Upper lobe of right lung (tissue), 1 donor: ENCODE measurements at regions not wholly inside any gene's neighbourhood (a gene's known extent, or its start where the extent isn't known, plus 50 kb on each side); places are given as distances from the start of the nearest gene placed in this dataset.

Experiments
- ATAC-seq: fragments of 200-7000 bp; cut with Tn5 transposase; one replicate; pipeline ENCODE4 v1.9.1; 2020; ENCODE audit warnings: mild to moderate bottlenecking, moderate library complexity
- DNase-seq: peaks from one replicate; pipeline ENCODE4 v3.0.0-alpha.2; 2020
- H3K27ac ChIP-seq: fragments of 200-600 bp; one replicate; pipeline ENCODE4 v1.8.0; 2022
- H3K27me3 ChIP-seq: fragments of 200-600 bp; one replicate; pipeline ENCODE4 v1.8.0; 2022; ENCODE audit warnings: mild to moderate bottlenecking
- H3K36me3 ChIP-seq: fragments of 200-600 bp; one replicate; pipeline ENCODE4 v1.8.0; 2022
- H3K4me1 ChIP-seq: fragments of 200-600 bp; one replicate; pipeline ENCODE4 v1.8.0; 2022
- H3K4me3 ChIP-seq: fragments of 200-600 bp; one replicate; pipeline ENCODE4 v1.8.0; 2022; ENCODE audit warnings: mild to moderate bottlenecking
- H3K9me3 ChIP-seq: fragments of 200-600 bp; one replicate; pipeline ENCODE4 v1.8.0; 2022
- CTCF ChIP-seq: fragments of 200-600 bp; IDR thresholded peaks from one replicate; pipeline ENCODE4 v1.8.0; 2022; ENCODE audit warnings: antibody characterized with exemption
- intact Hi-C: fragments of 100-400 bp; cut with DNase I; formaldehyde crosslinking; loops from one replicate; pipeline ENCODE4 v1.11.0; 2022
- donor health status: DM: no; HTN: yes; CAD: no; lungs with severe emphysema.

DNA sequence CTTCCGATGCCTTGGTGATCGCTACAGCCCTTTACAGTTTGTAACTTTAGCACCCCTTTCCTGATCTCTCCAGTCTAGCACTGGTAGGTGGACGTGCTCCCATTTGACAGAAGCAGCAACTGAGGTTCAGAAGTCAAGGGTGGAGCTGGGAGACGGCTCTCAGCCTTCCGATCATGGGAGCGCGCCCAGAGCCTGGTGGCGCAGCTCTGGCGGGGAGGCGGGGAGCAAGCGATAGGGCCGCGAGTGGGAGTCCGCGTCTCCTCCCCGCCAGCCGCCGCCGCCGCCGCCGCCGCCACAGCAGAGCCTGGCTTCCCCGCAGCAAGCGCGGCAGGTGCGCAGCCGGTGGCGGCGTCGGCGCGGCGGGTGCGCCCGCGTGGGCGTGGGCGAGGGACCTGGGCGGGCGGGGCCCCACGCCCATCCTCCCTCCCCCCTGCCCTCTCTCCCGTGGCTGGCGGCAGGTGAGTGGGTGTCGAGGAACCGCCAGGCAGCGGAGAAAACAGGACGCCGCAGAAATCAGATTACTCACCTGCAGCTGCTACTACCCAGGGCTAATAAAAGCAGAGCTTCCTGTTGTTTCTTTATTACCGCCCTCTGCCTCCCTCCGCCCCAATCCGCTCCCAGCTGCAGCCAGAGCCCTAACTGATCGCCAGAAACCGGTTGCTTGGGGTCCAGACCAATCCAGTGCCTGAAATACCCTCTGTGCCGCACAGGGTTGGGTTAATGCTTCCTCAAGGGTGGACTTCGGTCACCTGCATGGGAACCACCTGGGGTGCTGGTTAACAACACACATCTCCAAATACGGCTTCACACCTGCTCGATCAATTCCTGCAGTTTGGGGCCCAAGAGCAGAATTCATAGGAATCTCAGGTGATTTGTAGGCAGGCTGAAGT lies 60.2 kb upstream of the ID3 start:
- intact Hi-C loops = no loop called here
- Histone ChIP-seq H3K4me1 (peaks cover 7% of the 10 kb centered on the region), H3K36me3 (no peaks in the 10 kb centered on the region), H3K9me3 (no peaks in the 10 kb centered on the region), H3K27me3 (no peaks in the 10 kb centered on the region), H3K27ac (no peak overlapping the region), H3K4me3 (peak overlapping the region; percentile 32)
- no peak for TF ChIP-seq CTCF
- DNase-seq (peak; percentile 72), ATAC-seq (peak; percentile 77)

GRCh38 chr1:23618586-23619083 lies 59.3 kb upstream of the ID3 start:
- Histone ChIP-seq H3K9me3 (no peaks in the 10 kb centered on the region), H3K4me3 (no peak overlapping the region), H3K27ac (no peak overlapping the region), H3K36me3 (no peaks in the 10 kb centered on the region), H3K27me3 (no peaks in the 10 kb centered on the region), H3K4me1 (peaks cover 7% of the 10 kb centered on the region)
- intact Hi-C loops = no loop called here
- ATAC-seq (no peak), DNase-seq (no peak)
- no peak for TF ChIP-seq CTCF

- Histone ChIP-seq H3K9me3 (no peaks in the 10 kb centered on the region), H3K36me3 (no peaks in the 10 kb centered on the region), H3K4me1 (peaks cover 7% of the 10 kb centered on the region), H3K27ac (no peak overlapping the region), H3K27me3 (no peaks in the 10 kb centered on the region), H3K4me3 (no peak overlapping the region)
- no peak for ATAC-seq
- no peak for TF ChIP-seq CTCF
- intact Hi-C loops = no loop called here
- DNase-seq = no peak
Measured at GRCh38 chr1:23617084-23617521, 57.8 kb upstream of the ID3 start.

GRCh38 chr1:23616292-23616824 lies 57.1 kb upstream of the ID3 start:
- H3K4me1 ChIP-seq = peaks cover 7% of the 10 kb centered on the region
- intact Hi-C loops = no loop called here
- no peaks in the 10 kb centered on the region for H3K36me3 ChIP-seq
- ATAC-seq (no peak), DNase-seq (no peak)
- no peak for TF ChIP-seq CTCF
- H3K9me3 ChIP-seq = no peaks in the 10 kb centered on the region
- no peak overlapping the region for H3K27ac ChIP-seq
- H3K4me3 ChIP-seq = no peak overlapping the region
- no peaks in the 10 kb centered on the region for H3K27me3 ChIP-seq

DNA sequence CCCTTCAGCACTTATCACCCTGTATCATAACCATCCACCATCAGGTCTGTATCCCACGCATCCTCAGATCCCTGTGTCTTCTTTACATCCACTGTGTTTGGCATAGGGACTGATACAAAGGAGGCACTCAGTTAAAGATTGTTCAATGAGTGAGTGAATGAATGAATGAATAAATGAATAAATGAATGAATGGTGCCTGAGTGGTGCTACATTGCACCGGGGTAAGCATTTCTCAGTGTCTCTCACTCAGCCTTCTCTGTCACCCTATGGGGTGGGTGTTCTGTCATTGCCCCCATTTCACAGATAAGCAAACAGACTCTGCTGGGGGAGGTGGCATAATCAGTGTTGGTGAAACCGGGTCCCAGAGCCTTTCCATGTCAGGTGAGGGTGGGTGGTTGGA lies 56.6 kb upstream of the ID3 start:
- Histone ChIP-seq H3K36me3 (no peaks in the 10 kb centered on the region), H3K27me3 (no peaks in the 10 kb centered on the region), H3K9me3 (no peaks in the 10 kb centered on the region), H3K27ac (no peak overlapping the region), H3K4me1 (peaks cover 7% of the 10 kb centered on the region), H3K4me3 (no peak overlapping the region)
- no peak for TF ChIP-seq CTCF
- ATAC-seq (no peak), DNase-seq (no peak)
- intact Hi-C loops = no loop called here
